ENCODE measurements at regions not wholly inside any gene's neighbourhood (a gene's known extent, or its start where the extent isn't known, plus 50 kb on each side); places are given as distances from the start of the nearest gene placed in this dataset.

- TF ChIP-seq CTCF (IDR thresholded peaks at IDR 0.05) (no peak), POLR2A (IDR thresholded peaks at IDR 0.05) (no peak), POLR2AphosphoS5 (IDR thresholded peaks at IDR 0.05) (no peak), EP300 (IDR thresholded peaks at IDR 0.05) (no peak)
These were observed 175.9 kb upstream of the KLHL29 start for GRCh38 chr2:23209059-23209458.
